SK-N-SH treated with all-trans-retinoic acid at 6 μM for 48 hours (cell line): ENCODE measurements at regions not wholly inside any gene's neighbourhood (a gene's known extent, or its start where the extent isn't known, plus 50 kb on each side); places are given as distances from the start of the nearest gene placed in this dataset.

Source experiments
- ATAC-seq: fragments of 200-7000 bp; cut with Tn5 transposase; 3 replicates; pipeline ENCODE4 v1.9.1; 2020; ENCODE audit warnings: mild to moderate bottlenecking, moderate library complexity
- ARNTL ChIP-seq: fragments of 450-650 bp; formaldehyde crosslinking; IDR thresholded peaks from 2 replicates; pipeline ENCODE4 v1.5.0; 2020; ENCODE audit warnings: low read depth, mild to moderate bottlenecking, moderate library complexity, borderline replicate concordance
- BACH2 ChIP-seq: fragments of 250-450 bp; sonication (Bioruptor Pico); IDR thresholded peaks from 2 replicates; pipeline ENCODE4 v1.9.0; 2021; ENCODE audit warnings: mild to moderate bottlenecking, borderline replicate concordance
- CREB5 ChIP-seq: fragments of 250-450 bp; sonication (Bioruptor Pico); IDR thresholded peaks from 2 replicates; pipeline ENCODE4 v1.5.1; 2020; ENCODE audit warnings: low read depth, mild to moderate bottlenecking, moderate library complexity
- CSDC2 ChIP-seq: fragments of 250-450 bp; sonication (Bioruptor Pico); IDR thresholded peaks from 2 replicates; pipeline ENCODE4 v1.5.0; 2020; ENCODE audit warnings: mild to moderate bottlenecking, moderate library complexity
- CSRNP3 ChIP-seq: fragments of 250-450 bp; sonication (Bioruptor Pico); IDR thresholded peaks from 2 replicates; pipeline ENCODE4 v1.5.1; 2021; ENCODE audit warnings: mild to moderate bottlenecking, moderate library complexity
- ESRRG ChIP-seq: fragments of 250-450 bp; sonication (Bioruptor Pico); IDR thresholded peaks from 2 replicates; pipeline ENCODE4 v1.6.1; 2021; ENCODE audit warnings: mild to moderate bottlenecking
- ISL1 ChIP-seq: fragments of 250-450 bp; sonication (Bioruptor Pico); IDR thresholded peaks from 2 replicates; pipeline ENCODE4 v2.1.2; 2022; ENCODE audit warnings: mild to moderate bottlenecking, moderate library complexity
- PATZ1 ChIP-seq: fragments of 250-450 bp; sonication (Bioruptor Pico); IDR thresholded peaks from 2 replicates; pipeline ENCODE4 v1.8.0; 2020; ENCODE audit warnings: mild to moderate bottlenecking, moderate library complexity, borderline replicate concordance
- POU6F1 ChIP-seq: fragments of 250-450 bp; sonication (Bioruptor Pico); IDR thresholded peaks from 2 replicates; pipeline ENCODE4 v1.8.0; 2021; ENCODE audit warnings: low read depth, mild to moderate bottlenecking, moderate library complexity, borderline replicate concordance
- PPARA ChIP-seq: fragments of 250-450 bp; sonication (Bioruptor Pico); IDR thresholded peaks from 2 replicates; pipeline ENCODE4 v1.5.0; 2020; ENCODE audit warnings: mild to moderate bottlenecking, borderline replicate concordance
- RARB ChIP-seq: fragments of 250-450 bp; sonication (Bioruptor Pico); IDR thresholded peaks from 2 replicates; pipeline ENCODE4 v1.8.0; 2021; ENCODE audit warnings: mild to moderate bottlenecking, moderate library complexity
- SNAI2 ChIP-seq: fragments of 250-450 bp; sonication (Bioruptor Pico); IDR thresholded peaks from 2 replicates; pipeline ENCODE4 v1.5.0; 2020; ENCODE audit warnings: mild to moderate bottlenecking, moderate library complexity
- TOX ChIP-seq: fragments of 250-450 bp; sonication (Bioruptor Pico); IDR thresholded peaks from 2 replicates; pipeline ENCODE4 v1.8.0; 2021; ENCODE audit warnings: mild to moderate bottlenecking, moderate library complexity, borderline replicate concordance
- ZC3H10 ChIP-seq: fragments of 250-450 bp; sonication (Bioruptor Pico); IDR thresholded peaks from 2 replicates; pipeline ENCODE4 v1.5.1; 2021; ENCODE audit warnings: mild to moderate bottlenecking, moderate library complexity
- ZFP3 ChIP-seq: fragments of 250-450 bp; sonication (Bioruptor Pico); IDR thresholded peaks from 2 replicates; pipeline ENCODE4 v1.5.0; 2020; ENCODE audit warnings: mild to moderate bottlenecking, moderate library complexity
- ZFP30 ChIP-seq: fragments of 450-650 bp; formaldehyde crosslinking; IDR thresholded peaks from 2 replicates; pipeline ENCODE4 v1.5.0; 2022; ENCODE audit warnings: mild to moderate bottlenecking, moderate library complexity
- ZNF565 ChIP-seq: fragments of 450-650 bp; formaldehyde crosslinking; conservative IDR thresholded peaks from 2 replicates; pipeline ENCODE4 v1.5.0; 2020; ENCODE audit warnings: low read depth, mild to moderate bottlenecking, moderate library complexity
- ZNF70 ChIP-seq: fragments of 450-650 bp; formaldehyde crosslinking; IDR thresholded peaks from 2 replicates; pipeline ENCODE4 v1.5.0; 2020; ENCODE audit warnings: mild to moderate bottlenecking, moderate library complexity
- ZNF8 ChIP-seq: fragments of 450-650 bp; formaldehyde crosslinking; IDR thresholded peaks from 2 replicates; pipeline ENCODE4 v1.5.0; 2020; ENCODE audit warnings: mild to moderate bottlenecking, moderate library complexity

GRCh38 chr5:56564541-56565282, 250.6 kb upstream of the MAP3K1 start:
- ATAC-seq, result no peak
- TF ChIP-seq ZNF565 (CRISPR knock-in tag), result no peak
- no peak for TF ChIP-seq BACH2
- no peak for TF ChIP-seq PPARA (CRISPR knock-in tag)
- no peak for TF ChIP-seq ZC3H10 (CRISPR knock-in tag)
- TF ChIP-seq ISL1, result no peak
- TF ChIP-seq CSDC2, result no peak
- TF ChIP-seq SNAI2 (CRISPR knock-in tag), result no peak
- no peak for TF ChIP-seq ZNF70 (CRISPR knock-in tag)
- no peak for TF ChIP-seq ZFP3 (CRISPR knock-in tag)

- no peak for ATAC-seq
- no peak for TF ChIP-seq ZNF565 (CRISPR knock-in tag)
- TF ChIP-seq CREB5 (CRISPR knock-in tag), result no peak
- TF ChIP-seq PATZ1, result no peak
- TF ChIP-seq CSRNP3, result no peak
- no peak for TF ChIP-seq SNAI2 (CRISPR knock-in tag)
- no peak for TF ChIP-seq ZFP30 (CRISPR knock-in tag)
- TF ChIP-seq ISL1, result no peak
- no peak for TF ChIP-seq ARNTL
- TF ChIP-seq ZC3H10 (CRISPR knock-in tag), result no peak
- no peak for TF ChIP-seq ZFP3 (CRISPR knock-in tag)
- TF ChIP-seq PPARA (CRISPR knock-in tag), result no peak
- no peak for TF ChIP-seq CSDC2
These were observed 253.9 kb upstream of the MAP3K1 start for GRCh38 chr5:56561455-56561854.

- ATAC-seq, result no peak
- TF ChIP-seq PATZ1 (no peak), PPARA (CRISPR knock-in tag) (no peak), TOX (CRISPR knock-in tag) (no peak), ARNTL (no peak), ZFP3 (CRISPR knock-in tag) (no peak), ESRRG (CRISPR knock-in tag) (no peak), RARB (CRISPR knock-in tag) (no peak), SNAI2 (CRISPR knock-in tag) (no peak), POU6F1 (CRISPR knock-in tag) (no peak), ZNF70 (CRISPR knock-in tag) (no peak), ZNF8 (no peak), CSRNP3 (no peak)
These were observed 257.1 kb upstream of the MAP3K1 start for GRCh38 chr5:56558131-56558745.
